ENCODE measurements at regions not wholly inside any gene's neighbourhood (a gene's known extent, or its start where the extent isn't known, plus 50 kb on each side); places are given as distances from the start of the nearest gene placed in this dataset.

GRCh38 chr2:120828829-120829632, 93.4 kb downstream of the GLI2 start:
- DNase-seq (ENCODE audit: low read depth): no peak

- DNase-seq (ENCODE audit: low read depth): no peak
Measured at GRCh38 chr2:120829633-120830025, 94.0 kb downstream of the GLI2 start.

GRCh38 chr2:120830096-120830830, 94.6 kb downstream of the GLI2 start:
- no peak for DNase-seq (ENCODE audit: low read depth)

- DNase-seq (ENCODE audit: low read depth): no peak
Measured at GRCh38 chr2:120831086-120831485, 95.4 kb downstream of the GLI2 start.

- no peak for DNase-seq (ENCODE audit: low read depth)
Measured at GRCh38 chr2:120831891-120832290, 96.2 kb downstream of the GLI2 start.

- no peak for DNase-seq (ENCODE audit: low read depth)
Measured at GRCh38 chr2:120832296-120833070, 96.8 kb downstream of the GLI2 start.

GRCh38 chr2:120833127-120833675, 97.5 kb downstream of the GLI2 start:
- DNase-seq (ENCODE audit: low read depth): no peak

GRCh38 chr2:120834206-120834605, 98.5 kb downstream of the GLI2 start:
- DNase-seq (ENCODE audit: low read depth): no peak

- no peak for DNase-seq (ENCODE audit: low read depth)
Measured at GRCh38 chr2:120836281-120836680, 100.6 kb downstream of the GLI2 start.

- no peak for DNase-seq (ENCODE audit: low read depth)
Measured at GRCh38 chr2:120840795-120841487, 105.3 kb downstream of the GLI2 start.

GRCh38 chr2:120842456-120843439, 107.1 kb downstream of the GLI2 start:
- DNase-seq (ENCODE audit: low read depth): no peak

- no peak for DNase-seq (ENCODE audit: low read depth)
Measured at GRCh38 chr2:120844070-120844738, 108.5 kb downstream of the GLI2 start.

GRCh38 chr2:120845277-120845676, 109.6 kb downstream of the GLI2 start:
- peak; percentile 67 for DNase-seq (ENCODE audit: low read depth)

GRCh38 chr2:120846406-120847095, 110.9 kb downstream of the GLI2 start:
- no peak for DNase-seq (ENCODE audit: low read depth)

- DNase-seq (ENCODE audit: low read depth): no peak
Measured at GRCh38 chr2:120847700-120848321, 112.1 kb downstream of the GLI2 start.

- no peak for DNase-seq (ENCODE audit: low read depth)
Measured at GRCh38 chr2:120849278-120849677, 113.6 kb downstream of the GLI2 start.

- no peak for DNase-seq (ENCODE audit: low read depth)
Measured at GRCh38 chr2:120850551-120850950, 114.9 kb downstream of the GLI2 start.

GRCh38 chr2:120851116-120851773, 115.6 kb downstream of the GLI2 start:
- no peak for DNase-seq (ENCODE audit: low read depth)
